ENCODE measurements at regions not wholly inside any gene's neighbourhood (a gene's known extent, or its start where the extent isn't known, plus 50 kb on each side); places are given as distances from the start of the nearest gene placed in this dataset.

DNA sequence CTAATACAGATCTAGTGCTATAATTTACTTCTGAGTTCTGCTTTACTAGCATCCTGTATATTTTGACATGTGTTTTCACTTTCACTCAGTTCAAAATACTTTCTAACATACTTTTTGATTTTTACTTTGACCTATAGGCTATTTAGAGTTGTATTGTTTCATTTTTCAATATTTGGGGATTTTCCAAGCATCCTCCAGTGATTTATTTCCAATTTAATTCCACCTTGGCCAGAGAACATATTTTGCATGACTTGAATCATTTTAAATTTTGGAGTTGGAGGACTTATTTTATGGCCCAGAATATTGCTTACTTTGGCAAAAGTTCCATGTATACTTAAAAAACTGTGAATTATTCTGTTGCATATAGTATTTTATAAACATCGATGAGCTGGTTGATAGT lies 1215.6 kb upstream of the MAP3K7 start:
- Histone ChIP-seq H3K36me3 (no peaks in the 10 kb centered on the region), H3K4me2 (no peak overlapping the region), H4K20me1 (no peaks in the 10 kb centered on the region), H3K27ac (no peak overlapping the region), H3K9ac (no peak overlapping the region), H3K4me3 (no peak overlapping the region), H3K4me1 (no peaks in the 10 kb centered on the region), H3K27me3 (no peaks in the 10 kb centered on the region), H3K9me3 (replicated peaks in 1 of 11) (no peaks in the 10 kb centered on the region)
- TF ChIP-seq Cebpa-rat (IDR thresholded peaks at IDR 0.05): no peak

DNA sequence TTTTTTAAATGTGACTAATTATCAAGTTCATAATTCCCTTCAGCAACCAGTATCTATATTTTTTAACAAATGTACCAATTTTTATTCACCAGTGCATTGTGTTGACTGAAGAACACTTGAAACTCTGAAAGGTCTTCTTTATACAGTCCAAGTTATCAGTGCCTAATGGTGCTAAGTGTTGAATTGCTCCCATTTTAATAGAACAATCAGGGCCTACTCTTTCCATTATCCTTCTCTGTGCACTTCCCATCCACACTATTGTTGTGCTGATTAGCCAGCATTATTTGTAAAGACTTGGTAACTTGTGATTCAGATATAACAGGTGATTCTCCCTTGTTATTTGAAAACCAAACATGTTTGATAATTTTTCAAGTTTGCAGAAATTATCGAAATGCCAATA lies 1209.7 kb upstream of the MAP3K7 start:
- no peak overlapping the region for H3K27ac ChIP-seq
- H3K4me2 ChIP-seq: no peak overlapping the region
- H3K36me3 ChIP-seq: no peaks in the 10 kb centered on the region
- H3K4me1 ChIP-seq: no peaks in the 10 kb centered on the region
- TF ChIP-seq Cebpa-rat (IDR thresholded peaks at IDR 0.05): no peak
- H4K20me1 ChIP-seq: no peaks in the 10 kb centered on the region
- no peak overlapping the region for H3K9ac ChIP-seq
- no peaks in the 10 kb centered on the region for H3K27me3 ChIP-seq
- no peaks in the 10 kb centered on the region for H3K9me3 ChIP-seq (replicated peaks in 1 of 11)
- H3K4me3 ChIP-seq: no peak overlapping the region

DNA sequence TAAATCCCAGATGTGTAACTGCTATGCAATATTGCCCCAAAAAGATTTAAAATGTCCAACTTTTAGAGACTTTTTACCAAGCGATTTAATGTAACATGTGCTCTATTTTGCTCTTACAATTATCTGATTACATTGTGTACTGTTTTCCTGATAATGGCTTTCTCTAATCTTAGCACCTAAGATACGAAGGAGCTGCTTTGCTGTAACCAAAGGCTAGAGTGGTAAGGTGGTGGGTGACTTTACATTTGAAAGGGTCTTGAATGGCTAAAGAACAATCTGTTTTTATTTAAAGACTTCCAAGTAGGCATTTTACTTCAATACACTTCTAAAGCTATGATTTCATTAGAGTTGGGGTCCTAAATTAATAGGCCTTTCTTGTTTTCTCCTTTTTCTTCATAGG lies 1201.6 kb upstream of the MAP3K7 start:
- H3K9me3 ChIP-seq (replicated peaks in 1 of 11): peaks cover 5 to 9% (median 7%) of the 10 kb centered on the region in 11 experiments; a peak in 13 of 22 replicates
- H3K9ac ChIP-seq: no peak overlapping the region
- TF ChIP-seq Cebpa-rat (IDR thresholded peaks at IDR 0.05): no peak
- H4K20me1 ChIP-seq: no peaks in the 10 kb centered on the region
- no peaks in the 10 kb centered on the region for H3K4me1 ChIP-seq
- no peak overlapping the region for H3K4me2 ChIP-seq
- no peak overlapping the region for H3K4me3 ChIP-seq
- H3K27ac ChIP-seq: no peak overlapping the region
- no peaks in the 10 kb centered on the region for H3K27me3 ChIP-seq
- H3K36me3 ChIP-seq: no peaks in the 10 kb centered on the region

DNA sequence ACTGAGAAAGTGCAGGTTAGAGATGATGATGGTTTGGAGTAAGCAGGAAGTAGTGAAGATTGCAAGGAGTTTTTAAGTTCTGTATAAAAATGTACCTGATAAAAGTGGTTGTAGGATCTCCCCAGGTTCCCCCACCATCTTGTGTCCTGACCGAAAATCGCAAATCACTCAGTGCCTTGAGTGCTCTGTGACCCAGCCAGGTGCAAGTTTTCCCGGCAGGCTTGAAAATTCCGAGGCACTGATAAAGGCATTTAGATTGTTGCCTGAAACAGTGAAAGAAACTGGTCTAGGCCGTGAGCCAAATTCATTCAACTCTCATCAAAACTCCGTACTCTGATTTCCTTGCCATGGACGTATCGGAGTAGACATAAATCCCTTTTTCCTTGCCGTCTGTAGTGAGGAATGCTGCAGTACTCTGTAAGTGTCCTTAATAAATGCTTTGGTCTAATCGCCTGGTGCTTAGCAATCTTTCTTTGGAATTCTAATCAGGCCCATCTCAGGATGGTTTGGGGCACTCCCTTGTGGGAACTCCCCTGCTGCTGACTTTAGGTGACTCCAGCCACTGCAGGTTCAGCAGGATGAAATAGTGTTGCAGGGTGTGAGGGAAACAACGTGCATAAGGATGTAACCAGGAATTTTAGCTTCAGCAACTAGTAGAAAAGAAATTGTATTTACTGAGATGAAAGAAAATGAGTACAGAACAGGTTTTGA lies 1199.8 kb upstream of the MAP3K7 start:
- no peaks in the 10 kb centered on the region for H3K27me3 ChIP-seq
- H3K4me3 ChIP-seq: no peak overlapping the region
- no peaks in the 10 kb centered on the region for H3K4me1 ChIP-seq
- H3K9ac ChIP-seq: no peak overlapping the region
- H4K20me1 ChIP-seq: no peaks in the 10 kb centered on the region
- H3K36me3 ChIP-seq: no peaks in the 10 kb centered on the region
- peaks cover 5 to 9% (median 7%) of the 10 kb centered on the region in 11 experiments; a peak in 13 of 22 replicates for H3K9me3 ChIP-seq (replicated peaks in 1 of 11)
- no peak overlapping the region for H3K4me2 ChIP-seq
- H3K27ac ChIP-seq: no peak overlapping the region
- TF ChIP-seq Cebpa-rat (IDR thresholded peaks at IDR 0.05): no peak

DNA sequence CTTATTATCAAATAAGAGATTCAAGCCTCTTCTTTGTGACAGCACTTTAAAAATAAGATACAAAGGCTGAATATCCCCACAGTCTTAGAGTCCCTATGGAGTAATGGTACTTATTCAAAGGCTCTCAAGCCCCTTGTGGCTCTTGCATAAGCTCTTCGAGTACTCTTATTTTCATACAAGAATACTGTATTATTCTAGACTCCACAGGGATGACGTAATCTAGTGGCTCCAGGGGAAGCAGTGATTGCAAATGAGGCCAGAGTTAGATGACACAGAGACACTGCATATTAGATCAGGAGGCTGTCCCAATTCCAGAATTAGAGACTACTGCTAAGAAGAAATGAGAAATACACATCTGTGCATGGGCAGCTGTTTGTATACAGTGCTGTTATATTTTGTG lies 1195.9 kb upstream of the MAP3K7 start:
- Histone ChIP-seq H3K27ac (no peak overlapping the region), H3K4me2 (no peak overlapping the region), H3K4me1 (no peaks in the 10 kb centered on the region), H3K9me3 (replicated peaks in 1 of 11) (peaks cover 5 to 9% (median 7%) of the 10 kb centered on the region in 11 experiments; a peak in 13 of 22 replicates), H3K36me3 (no peaks in the 10 kb centered on the region), H3K9ac (no peak overlapping the region), H4K20me1 (no peaks in the 10 kb centered on the region), H3K27me3 (no peaks in the 10 kb centered on the region), H3K4me3 (no peak overlapping the region)
- no peak for TF ChIP-seq Cebpa-rat (IDR thresholded peaks at IDR 0.05)

DNA sequence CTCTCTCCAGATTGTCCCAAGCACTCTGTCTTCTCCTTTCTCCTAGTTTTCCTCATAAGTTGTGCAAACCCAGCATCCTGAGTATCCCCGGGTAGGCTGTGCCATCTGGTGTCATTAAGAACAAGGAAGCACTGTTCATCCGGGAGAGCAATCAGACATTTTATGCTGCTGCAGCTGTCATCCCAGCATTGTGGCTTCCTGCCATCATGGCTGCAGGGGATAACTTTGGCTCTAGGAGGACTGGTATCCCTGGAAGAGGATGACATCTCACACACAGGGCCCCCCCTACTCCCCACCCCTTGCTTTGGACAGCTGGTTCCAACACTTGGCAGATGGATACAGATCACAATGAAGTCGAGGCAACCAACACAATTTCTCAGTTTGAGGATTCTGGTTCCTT lies 1195.1 kb upstream of the MAP3K7 start:
- no peaks in the 10 kb centered on the region for H4K20me1 ChIP-seq
- H3K27ac ChIP-seq: no peak overlapping the region
- H3K9me3 ChIP-seq (replicated peaks in 1 of 11): peaks cover 5 to 9% (median 7%) of the 10 kb centered on the region in 11 experiments; a peak in 13 of 22 replicates
- no peaks in the 10 kb centered on the region for H3K36me3 ChIP-seq
- TF ChIP-seq Cebpa-rat (IDR thresholded peaks at IDR 0.05): no peak
- H3K4me2 ChIP-seq: no peak overlapping the region
- H3K4me3 ChIP-seq: no peak overlapping the region
- no peaks in the 10 kb centered on the region for H3K4me1 ChIP-seq
- no peak overlapping the region for H3K9ac ChIP-seq
- no peaks in the 10 kb centered on the region for H3K27me3 ChIP-seq

DNA sequence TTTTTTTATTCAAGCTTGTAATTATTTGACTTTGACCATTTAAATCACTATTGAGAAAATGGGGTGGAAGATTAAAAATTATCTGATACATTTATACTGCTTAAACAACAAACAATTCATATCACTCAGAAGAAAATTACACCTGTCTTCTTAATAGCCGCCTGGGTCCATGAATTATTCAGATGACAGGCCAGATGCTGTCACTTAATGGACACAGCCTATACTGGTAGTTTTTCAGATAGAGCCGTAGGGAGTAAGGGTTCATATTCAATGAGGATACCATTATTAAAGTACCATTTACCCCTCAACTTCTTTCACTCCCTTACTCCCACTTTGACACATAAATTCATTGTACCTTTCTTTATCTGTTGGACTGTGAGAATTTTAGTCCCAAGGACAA lies 1193.4 kb upstream of the MAP3K7 start:
- H3K4me3 ChIP-seq: no peak overlapping the region
- peaks cover 7 to 21% (median 20%) of the 10 kb centered on the region in 11 experiments; a peak in 20 of 22 replicates for H3K9me3 ChIP-seq (replicated peaks in 1 of 11)
- no peaks in the 10 kb centered on the region for H4K20me1 ChIP-seq
- H3K4me1 ChIP-seq: no peaks in the 10 kb centered on the region
- no peaks in the 10 kb centered on the region for H3K36me3 ChIP-seq
- no peak for TF ChIP-seq Cebpa-rat (IDR thresholded peaks at IDR 0.05)
- no peak overlapping the region for H3K9ac ChIP-seq
- no peak overlapping the region for H3K27ac ChIP-seq
- H3K4me2 ChIP-seq: no peak overlapping the region
- no peaks in the 10 kb centered on the region for H3K27me3 ChIP-seq

DNA sequence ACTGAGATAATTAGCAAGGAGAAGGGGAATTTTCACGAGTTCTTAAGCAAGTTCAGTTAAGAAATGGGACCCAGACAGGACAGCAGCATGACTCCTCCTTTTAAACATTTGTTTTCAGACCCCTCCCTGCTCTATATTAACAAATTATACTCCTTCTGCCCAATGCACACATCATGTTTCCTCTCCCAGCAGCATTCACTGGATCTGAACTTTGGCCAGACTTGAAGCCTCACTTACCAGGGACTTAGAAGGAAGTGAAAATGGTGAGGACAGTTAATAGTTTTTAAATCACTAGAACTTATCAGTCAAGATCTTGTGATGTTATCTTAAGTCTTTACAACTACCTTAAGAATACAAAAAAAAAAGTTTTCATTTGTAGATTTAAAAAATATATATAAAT lies 1174.7 kb upstream of the MAP3K7 start:
- Histone ChIP-seq H3K4me2 (no peak overlapping the region), H3K27ac (no peak overlapping the region), H3K4me1 (no peaks in the 10 kb centered on the region), H3K27me3 (no peaks in the 10 kb centered on the region), H3K36me3 (no peaks in the 10 kb centered on the region), H3K4me3 (no peak overlapping the region), H3K9ac (no peak overlapping the region), H4K20me1 (no peaks in the 10 kb centered on the region), H3K9me3 (replicated peaks in 1 of 11) (no peaks in the 10 kb centered on the region)
- no peak for TF ChIP-seq Cebpa-rat (IDR thresholded peaks at IDR 0.05)

DNA sequence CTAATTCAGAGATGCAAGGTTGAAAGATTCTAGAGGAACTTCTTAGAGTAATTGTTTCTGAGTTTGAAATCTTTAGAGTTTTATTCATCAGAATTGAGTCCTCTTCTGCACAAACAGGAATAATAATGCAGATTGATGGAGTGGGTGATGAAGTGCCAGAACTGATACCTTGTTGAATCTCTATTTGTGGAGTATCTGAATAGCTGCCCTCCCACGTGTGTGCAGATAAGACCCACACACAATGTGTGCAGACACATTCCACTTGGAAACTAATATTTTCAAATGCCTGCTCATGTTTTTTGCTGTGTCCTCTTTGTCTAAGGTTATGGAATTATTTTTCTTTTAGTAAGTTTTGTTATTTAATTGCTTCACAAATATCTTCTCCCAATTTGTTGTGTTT lies 1167.8 kb upstream of the MAP3K7 start:
- 0 out of 22 replicates have a peak, but pooled peaks cover 0 to 7% (median 0%) of the 10 kb centered on the region in 11 experiments for H3K9me3 ChIP-seq (replicated peaks in 1 of 11)
- H3K4me2 ChIP-seq: no peak overlapping the region
- H4K20me1 ChIP-seq: no peaks in the 10 kb centered on the region
- no peak for TF ChIP-seq Cebpa-rat (IDR thresholded peaks at IDR 0.05)
- H3K27me3 ChIP-seq: no peaks in the 10 kb centered on the region
- no peak overlapping the region for H3K9ac ChIP-seq
- H3K27ac ChIP-seq: no peak overlapping the region
- no peaks in the 10 kb centered on the region for H3K36me3 ChIP-seq
- no peak overlapping the region for H3K4me3 ChIP-seq
- H3K4me1 ChIP-seq: no peaks in the 10 kb centered on the region

DNA sequence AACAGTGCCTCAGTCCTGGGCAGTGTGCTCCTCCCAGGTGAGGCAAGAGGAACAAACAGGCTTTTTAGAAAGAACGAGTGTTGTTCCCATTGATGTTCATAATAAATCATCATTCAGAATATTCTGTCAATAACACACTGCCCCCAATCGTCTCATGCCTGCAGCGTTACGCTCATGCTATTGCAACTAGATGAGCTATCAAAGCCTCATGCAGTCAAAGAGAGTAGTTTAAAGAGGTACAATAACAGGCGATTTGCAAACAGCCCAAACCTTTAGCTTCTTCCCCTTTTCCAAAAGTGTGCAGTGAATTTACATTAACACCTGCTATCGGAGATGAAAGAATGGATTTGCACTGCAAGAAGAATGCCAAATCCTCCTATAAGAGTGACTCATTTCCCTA lies 1164.7 kb upstream of the MAP3K7 start:
- Histone ChIP-seq H3K27me3 (no peaks in the 10 kb centered on the region), H3K4me2 (no peak overlapping the region), H3K9ac (no peak overlapping the region), H3K4me1 (no peaks in the 10 kb centered on the region), H3K4me3 (no peak overlapping the region), H3K9me3 (replicated peaks in 1 of 11) (0 out of 22 replicates have a peak, but pooled peaks cover 0 to 7% (median 0%) of the 10 kb centered on the region in 11 experiments), H4K20me1 (no peaks in the 10 kb centered on the region), H3K36me3 (no peaks in the 10 kb centered on the region), H3K27ac (no peak overlapping the region)
- TF ChIP-seq Cebpa-rat (IDR thresholded peaks at IDR 0.05): no peak

All from BLaER1 treated with 17β-estradiol and CSF1 and Interleukin-3, amounts not matched to agents 10 nM and 100 nM (cell line).